ENCODE measurements at regions not wholly inside any gene's neighbourhood (a gene's known extent, or its start where the extent isn't known, plus 50 kb on each side); places are given as distances from the start of the nearest gene placed in this dataset.

DNA sequence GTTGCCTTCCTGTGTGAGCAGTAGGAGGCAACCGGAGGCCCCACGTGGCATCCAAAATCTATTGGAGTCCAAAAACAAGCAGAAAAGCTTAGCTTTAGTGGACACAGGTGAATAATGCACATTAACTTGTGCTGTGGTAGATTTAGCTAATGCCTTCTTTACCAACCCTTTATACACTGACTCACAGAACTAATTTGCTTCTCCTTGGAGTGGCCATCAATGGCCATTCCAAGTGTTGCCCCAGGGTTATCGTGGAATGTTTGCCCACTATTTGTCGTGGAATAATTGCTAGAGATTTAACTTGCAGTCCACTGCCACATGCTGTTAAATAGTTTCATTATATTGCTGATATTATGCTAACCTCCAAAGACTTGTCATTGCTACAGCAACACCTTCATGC, 729.1 kb downstream of the STPG2 start:
- TF ChIP-seq, protein P1, sequence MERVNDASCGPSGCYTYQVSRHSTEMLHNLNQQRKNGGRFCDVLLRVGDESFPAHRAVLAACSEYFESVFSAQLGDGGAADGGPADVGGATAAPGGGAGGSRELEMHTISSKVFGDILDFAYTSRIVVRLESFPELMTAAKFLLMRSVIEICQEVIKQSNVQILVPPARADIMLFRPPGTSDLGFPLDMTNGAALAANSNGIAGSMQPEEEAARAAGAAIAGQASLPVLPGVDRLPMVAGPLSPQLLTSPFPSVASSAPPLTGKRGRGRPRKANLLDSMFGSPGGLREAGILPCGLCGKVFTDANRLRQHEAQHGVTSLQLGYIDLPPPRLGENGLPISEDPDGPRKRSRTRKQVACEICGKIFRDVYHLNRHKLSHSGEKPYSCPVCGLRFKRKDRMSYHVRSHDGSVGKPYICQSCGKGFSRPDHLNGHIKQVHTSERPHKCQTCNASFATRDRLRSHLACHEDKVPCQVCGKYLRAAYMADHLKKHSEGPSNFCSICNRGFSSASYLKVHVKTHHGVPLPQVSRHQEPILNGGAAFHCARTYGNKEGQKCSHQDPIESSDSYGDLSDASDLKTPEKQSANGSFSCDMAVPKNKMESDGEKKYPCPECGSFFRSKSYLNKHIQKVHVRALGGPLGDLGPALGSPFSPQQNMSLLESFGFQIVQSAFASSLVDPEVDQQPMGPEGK (CRISPR knock-in tag; IDR thresholded peaks at IDR 0.05; ENCODE audit: borderline replicate concordance): no peak
- TF ChIP-seq, protein P2, sequence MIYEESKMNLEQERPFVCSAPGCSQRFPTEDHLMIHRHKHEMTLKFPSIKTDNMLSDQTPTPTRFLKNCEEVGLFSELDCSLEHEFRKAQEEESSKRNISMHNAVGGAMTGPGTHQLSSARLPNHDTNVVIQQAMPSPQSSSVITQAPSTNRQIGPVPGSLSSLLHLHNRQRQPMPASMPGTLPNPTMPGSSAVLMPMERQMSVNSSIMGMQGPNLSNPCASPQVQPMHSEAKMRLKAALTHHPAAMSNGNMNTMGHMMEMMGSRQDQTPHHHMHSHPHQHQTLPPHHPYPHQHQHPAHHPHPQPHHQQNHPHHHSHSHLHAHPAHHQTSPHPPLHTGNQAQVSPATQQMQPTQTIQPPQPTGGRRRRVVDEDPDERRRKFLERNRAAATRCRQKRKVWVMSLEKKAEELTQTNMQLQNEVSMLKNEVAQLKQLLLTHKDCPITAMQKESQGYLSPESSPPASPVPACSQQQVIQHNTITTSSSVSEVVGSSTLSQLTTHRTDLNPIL (CRISPR knock-in tag; IDR thresholded peaks at IDR 0.05; ENCODE audit: low read depth): no peak
- no peak for TF ChIP-seq SNAI2 (CRISPR knock-in tag; IDR thresholded peaks at IDR 0.05)
- no peak for TF ChIP-seq ISL1 (CRISPR knock-in tag; IDR thresholded peaks at IDR 0.05)
- TF ChIP-seq RARB (CRISPR knock-in tag; IDR thresholded peaks at IDR 0.05): no peak
